NCI-H446 (cell line): ENCODE measurements at regions not wholly inside any gene's neighbourhood (a gene's known extent, or its start where the extent isn't known, plus 50 kb on each side); places are given as distances from the start of the nearest gene placed in this dataset.
A peak's percentile ranks its signal among the peaks of the same experiment; 100 is the strongest.

Experiments
- DNase-seq, 2 experiments: peaks; one replicate each; lab custom pipeline; 2025; lab: John Stamatoyannopoulos, UW

GRCh38 chr5:175805256-175806011 lies 65.9 kb upstream of the CPLX2 start:
- DNase-seq, result no peak

GRCh38 chr5:175808711-175809110 lies 62.7 kb upstream of the CPLX2 start:
- DNase-seq, result no peak

- peak; percentile 59 to 88 for DNase-seq
These were observed 61.8 kb upstream of the CPLX2 start for GRCh38 chr5:175809531-175810121.

- no peak for DNase-seq
These were observed 60.9 kb upstream of the CPLX2 start for GRCh38 chr5:175810457-175810856.

- DNase-seq, result no peak
These were observed 59.8 kb upstream of the CPLX2 start for GRCh38 chr5:175811589-175811988.

GRCh38 chr5:175813943-175814630 lies 57.3 kb upstream of the CPLX2 start:
- no peak for DNase-seq

- DNase-seq, result peak; percentile 66 to 91
These were observed 56.7 kb upstream of the CPLX2 start for GRCh38 chr5:175814691-175815090.

GRCh38 chr5:175815126-175815913 lies 56.1 kb upstream of the CPLX2 start:
- no peak for DNase-seq

- DNase-seq, result no peak
These were observed 55.0 kb upstream of the CPLX2 start for GRCh38 chr5:175816348-175816747.

- no peak for DNase-seq
These were observed 52.3 kb upstream of the CPLX2 start for GRCh38 chr5:175819090-175819425.

- no peak for DNase-seq
These were observed 51.1 kb upstream of the CPLX2 start for GRCh38 chr5:175820230-175820629.
